ENCODE measurements at regions not wholly inside any gene's neighbourhood (a gene's known extent, or its start where the extent isn't known, plus 50 kb on each side); places are given as distances from the start of the nearest gene placed in this dataset.

DNA sequence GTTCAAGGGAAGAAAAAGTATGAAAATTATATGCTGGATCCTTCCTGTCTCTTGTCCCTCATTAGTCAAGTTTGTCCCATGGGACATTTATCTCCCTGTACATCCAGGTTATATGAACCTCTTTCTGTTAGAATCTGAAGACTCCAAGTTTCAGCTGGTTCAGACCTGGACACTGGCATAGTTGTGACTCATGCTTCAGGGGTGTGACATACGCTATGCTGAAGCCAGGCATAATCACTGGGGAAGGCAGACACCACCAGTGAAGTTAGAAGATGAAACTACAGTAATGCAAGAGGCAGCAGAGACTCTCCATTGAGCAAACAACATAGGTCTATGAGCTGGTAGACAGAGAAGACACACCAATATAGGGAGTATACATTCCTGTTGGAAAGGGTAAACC lies 269.7 kb upstream of the SLC8A1 start:
- no peak for TF ChIP-seq EZH2 (IDR thresholded peaks at IDR 0.05; ENCODE audit: borderline replicate concordance, low read length)
- TF ChIP-seq, protein P1, sequence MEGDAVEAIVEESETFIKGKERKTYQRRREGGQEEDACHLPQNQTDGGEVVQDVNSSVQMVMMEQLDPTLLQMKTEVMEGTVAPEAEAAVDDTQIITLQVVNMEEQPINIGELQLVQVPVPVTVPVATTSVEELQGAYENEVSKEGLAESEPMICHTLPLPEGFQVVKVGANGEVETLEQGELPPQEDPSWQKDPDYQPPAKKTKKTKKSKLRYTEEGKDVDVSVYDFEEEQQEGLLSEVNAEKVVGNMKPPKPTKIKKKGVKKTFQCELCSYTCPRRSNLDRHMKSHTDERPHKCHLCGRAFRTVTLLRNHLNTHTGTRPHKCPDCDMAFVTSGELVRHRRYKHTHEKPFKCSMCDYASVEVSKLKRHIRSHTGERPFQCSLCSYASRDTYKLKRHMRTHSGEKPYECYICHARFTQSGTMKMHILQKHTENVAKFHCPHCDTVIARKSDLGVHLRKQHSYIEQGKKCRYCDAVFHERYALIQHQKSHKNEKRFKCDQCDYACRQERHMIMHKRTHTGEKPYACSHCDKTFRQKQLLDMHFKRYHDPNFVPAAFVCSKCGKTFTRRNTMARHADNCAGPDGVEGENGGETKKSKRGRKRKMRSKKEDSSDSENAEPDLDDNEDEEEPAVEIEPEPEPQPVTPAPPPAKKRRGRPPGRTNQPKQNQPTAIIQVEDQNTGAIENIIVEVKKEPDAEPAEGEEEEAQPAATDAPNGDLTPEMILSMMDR (conservative IDR thresholded peaks at IDR 0.05 in 1 of 2, IDR thresholded peaks at IDR 0.05 in 1 of 2; ENCODE audit: extremely low read depth in 1 of 2, insufficient read depth in 1 of 2, low read depth in 1 of 2, low read length in 2 of 2), result no peak

All from mammary epithelial cell (primary cell).